ENCODE measurements at regions not wholly inside any gene's neighbourhood (a gene's known extent, or its start where the extent isn't known, plus 50 kb on each side); places are given as distances from the start of the nearest gene placed in this dataset.

GRCh38 chr2:181364492-181365170 lies 92.6 kb upstream of the ITGA4 start:
- TF ChIP-seq RAD21 (IDR thresholded peaks at IDR 0.05; ENCODE audit: low read length) (no peak), MXI1 (IDR thresholded peaks at IDR 0.05; ENCODE audit: borderline replicate concordance, low read depth, low read length) (no peak), CTCF (conservative IDR thresholded peaks at IDR 0.05; ENCODE audit: low read depth, low read length) (no peak), POLR2A (IDR thresholded peaks at IDR 0.05; ENCODE audit: low read depth, low read length) (no peak), USF2 (IDR thresholded peaks at IDR 0.05; ENCODE audit: low read depth, low read length) (no peak), NFE2L2 (IDR thresholded peaks at IDR 0.05; ENCODE audit: low read depth, low read length) (no peak), RFX5 (IDR thresholded peaks at IDR 0.05; ENCODE audit: low read depth, low read length) (no peak), RCOR1 (IDR thresholded peaks at IDR 0.05; ENCODE audit: insufficient replicate concordance, low read length) (no peak), BHLHE40 (IDR thresholded peaks at IDR 0.05; ENCODE audit: low read depth, low read length) (no peak), SMC3 (IDR thresholded peaks at IDR 0.05; ENCODE audit: low read depth, low read length) (no peak), MAZ (IDR thresholded peaks at IDR 0.05; ENCODE audit: borderline replicate concordance, low read depth, low read length) (no peak), MAFK (IDR thresholded peaks at IDR 0.05; ENCODE audit: low read depth, low read length) (no peak), CHD1 (IDR thresholded peaks at IDR 0.05; ENCODE audit: low read depth, low read length) (no peak), CEBPB (IDR thresholded peaks at IDR 0.05; ENCODE audit: low read depth, low read length) (no peak)
